SK-N-MC (cell line): ENCODE measurements at regions not wholly inside any gene's neighbourhood (a gene's known extent, or its start where the extent isn't known, plus 50 kb on each side); places are given as distances from the start of the nearest gene placed in this dataset.

Experiments
- EZH2 ChIP-seq: fragments of 200-600 bp; sonication (generic); IDR thresholded peaks from one replicate; pipeline ENCODE4 v1.6.1; 2017; ENCODE audit warnings: antibody characterized with exemption
- FOXP2 ChIP-seq: optimal IDR thresholded peaks from 2 replicates; pipeline ENCODE3; 2011; ENCODE audit warnings: mild to moderate bottlenecking, moderate library complexity; ENCODE audit not compliant: insufficient read depth; ENCODE audit errors: extremely low read length, control extremely low read depth
- POLR2AphosphoS5 ChIP-seq: IDR thresholded peaks from 2 replicates; pipeline ENCODE4 v1.6.1; 2012; ENCODE audit warnings: mild to moderate bottlenecking, low read depth, low read length, borderline replicate concordance

DNA sequence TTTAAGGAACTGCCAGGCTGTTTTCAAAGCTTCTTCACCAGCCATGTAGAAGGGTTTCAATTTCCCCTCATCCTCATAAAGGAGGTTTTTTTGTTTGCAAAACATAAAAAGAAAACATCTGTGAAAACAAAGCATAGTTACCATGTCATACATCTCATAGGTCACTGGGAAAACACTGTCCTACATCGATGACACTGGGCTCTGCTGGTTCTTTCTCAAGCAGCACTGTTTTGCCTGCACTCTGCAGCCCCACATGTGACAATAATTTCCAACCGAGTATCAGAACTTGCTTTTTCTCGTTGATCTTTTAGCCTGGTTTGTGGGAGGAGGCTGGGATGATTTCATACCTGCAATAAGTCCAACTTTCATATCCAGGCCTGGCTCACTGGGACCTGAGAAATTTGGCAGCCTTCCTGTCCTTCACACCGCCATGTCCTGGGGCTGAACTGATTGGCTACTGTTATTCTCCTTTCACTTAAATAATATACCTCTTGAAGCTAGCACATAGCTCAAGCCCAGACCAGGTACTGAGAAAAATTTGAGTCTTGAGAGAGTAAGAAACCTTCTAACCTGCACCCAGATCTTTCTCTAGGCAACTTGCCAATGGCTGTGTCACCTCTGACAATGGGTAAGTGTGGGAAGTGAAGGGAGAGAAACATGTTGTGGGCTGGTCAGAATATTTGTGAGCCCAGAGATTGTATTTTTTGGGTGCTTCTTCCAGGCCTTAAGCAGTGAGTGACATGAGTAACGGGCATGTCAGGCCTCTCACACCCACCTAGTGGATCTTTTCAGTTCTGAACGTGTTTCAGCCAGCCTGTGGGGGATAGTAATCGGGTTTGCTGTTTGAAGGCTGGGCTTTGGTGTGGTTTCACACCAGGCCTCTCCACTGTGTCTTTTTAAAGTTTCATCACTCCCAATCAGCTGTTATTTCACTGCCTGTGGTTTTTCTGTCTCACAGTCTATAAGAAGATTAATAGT lies 502.8 kb downstream of the NTRK2 start:
- TF ChIP-seq FOXP2, result no peak
- no peak for TF ChIP-seq POLR2AphosphoS5
- no peak for TF ChIP-seq EZH2
